Fibroblast of lung (primary cell): ENCODE measurements at regions not wholly inside any gene's neighbourhood (a gene's known extent, or its start where the extent isn't known, plus 50 kb on each side); places are given as distances from the start of the nearest gene placed in this dataset.

Experiments used
- DNase-seq, 2 donors: peaks; one replicate each; pipeline versions ENCODE4 v3.0.0 to v3.0.0-alpha.2; 2010; ENCODE audit warnings: low read depth in 2 of 2
- H2AFZ ChIP-seq: 2 replicates; pipeline ENCODE4 v1.5.1; 2012; ENCODE audit warnings: low read length, control low read depth, inconsistent platforms
- H3K27ac ChIP-seq: 2 replicates; pipeline ENCODE4 v1.5.1; 2011; ENCODE audit warnings: low read length, control low read depth; ENCODE audit not compliant: insufficient read depth
- H3K27me3 ChIP-seq: 2 replicates; pipeline ENCODE4 v1.5.1; 2011; ENCODE audit warnings: mild to moderate bottlenecking, low read length; ENCODE audit not compliant: control insufficient read depth, insufficient read depth
- H3K36me3 ChIP-seq: 2 replicates; pipeline ENCODE4 v1.5.1; 2011; ENCODE audit warnings: low read length; ENCODE audit not compliant: control insufficient read depth, insufficient read depth
- H3K4me1 ChIP-seq: 2 replicates; pipeline ENCODE4 v1.5.1; 2011; ENCODE audit warnings: low read length; ENCODE audit not compliant: control insufficient read depth, insufficient read depth; ENCODE audit errors: extremely low read depth
- H3K4me2 ChIP-seq: 2 replicates; pipeline ENCODE4 v1.5.1; 2011; ENCODE audit warnings: low read length, control low read depth; ENCODE audit not compliant: insufficient read depth; ENCODE audit errors: extremely low read depth
- H3K4me3 ChIP-seq, 4 experiments: fragments of 200-600 bp in 1 of 4; sonication (generic) in 1 of 4; replicated peaks in 1 of 4; 2 replicates each; pipeline ENCODE4 v1.5.1; 2011 to 2016; ENCODE audit warnings: low read length in 4 of 4, low read depth in 3 of 4, mild to moderate bottlenecking in 3 of 4, control low read depth in 2 of 4, inconsistent platforms in 1 of 4, mixed read lengths in 1 of 4; ENCODE audit not compliant: insufficient read depth in 1 of 4; ENCODE audit errors: control extremely low read depth in 1 of 4
- H3K79me2 ChIP-seq: 2 replicates; pipeline ENCODE4 v1.5.1; 2012; ENCODE audit warnings: mild to moderate bottlenecking, low read length, inconsistent platforms; ENCODE audit not compliant: control insufficient read depth, insufficient read depth
- H3K9ac ChIP-seq: 2 replicates; pipeline ENCODE4 v1.5.1; 2011; ENCODE audit warnings: mild to moderate bottlenecking, low read length, control low read depth; ENCODE audit not compliant: insufficient read depth
- H3K9me3 ChIP-seq: 2 replicates; pipeline ENCODE4 v1.5.1; 2012; ENCODE audit warnings: low read depth, low read length; ENCODE audit not compliant: control insufficient read depth, insufficient read depth
- H4K20me1 ChIP-seq: 2 replicates; pipeline ENCODE4 v1.5.1; 2011; ENCODE audit warnings: low read length; ENCODE audit not compliant: control insufficient read depth, insufficient read depth; ENCODE audit errors: extremely low read depth
- EZH2 ChIP-seq: IDR thresholded peaks from 2 replicates; pipeline ENCODE4 v1.5.1; 2012; ENCODE audit warnings: low read length, control low read depth, mild to moderate bottlenecking; ENCODE audit errors: missing control alignments
- TF ChIP-seq, protein P1 (sequence below), 2 donors: IDR thresholded peaks in 1 of 2; conservative IDR thresholded peaks in 1 of 2; 1 replicate in 1 of 2; 2 replicates in 1 of 2; pipeline ENCODE4 v1.5.1; 2011 to 2012; ENCODE audit warnings: low read length in 2 of 2, control low read depth in 1 of 2, inconsistent platforms in 1 of 2, low read depth in 1 of 2, mild to moderate bottlenecking in 1 of 2

DNA sequence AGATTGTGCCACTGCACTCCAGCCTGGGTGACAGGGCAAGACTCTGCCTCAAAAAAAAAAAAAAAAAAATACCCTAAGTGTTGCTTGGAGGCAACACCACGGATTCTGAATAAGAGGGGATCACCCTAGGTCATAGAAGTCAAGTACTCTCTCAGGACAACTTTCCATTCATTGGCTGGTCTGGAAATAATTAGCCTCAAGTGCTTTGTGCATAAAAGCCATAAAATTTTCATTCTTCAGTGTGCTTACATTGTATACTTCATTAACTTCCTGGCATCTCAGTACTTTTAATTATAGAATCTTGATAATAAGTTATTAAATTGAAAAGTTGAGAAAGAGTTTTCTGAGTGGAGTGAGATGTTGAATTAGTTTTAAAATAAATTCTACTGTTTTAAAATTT lies 876.1 kb upstream of the FAM98A start:
- Histone ChIP-seq H3K36me3 (no peaks in the 10 kb centered on the region), H3K4me1 (no peaks in the 10 kb centered on the region), H2AFZ (no peak overlapping the region), H3K79me2 (no peaks in the 10 kb centered on the region), H3K27ac (no peak overlapping the region), H3K9ac (no peak overlapping the region), H3K27me3 (no peaks in the 10 kb centered on the region), H3K4me3 (no peak overlapping the region), H3K4me2 (no peak overlapping the region), H3K9me3 (no peaks in the 10 kb centered on the region), H4K20me1 (no peaks in the 10 kb centered on the region)
- no peak for TF ChIP-seq EZH2
- TF ChIP-seq, protein P1, sequence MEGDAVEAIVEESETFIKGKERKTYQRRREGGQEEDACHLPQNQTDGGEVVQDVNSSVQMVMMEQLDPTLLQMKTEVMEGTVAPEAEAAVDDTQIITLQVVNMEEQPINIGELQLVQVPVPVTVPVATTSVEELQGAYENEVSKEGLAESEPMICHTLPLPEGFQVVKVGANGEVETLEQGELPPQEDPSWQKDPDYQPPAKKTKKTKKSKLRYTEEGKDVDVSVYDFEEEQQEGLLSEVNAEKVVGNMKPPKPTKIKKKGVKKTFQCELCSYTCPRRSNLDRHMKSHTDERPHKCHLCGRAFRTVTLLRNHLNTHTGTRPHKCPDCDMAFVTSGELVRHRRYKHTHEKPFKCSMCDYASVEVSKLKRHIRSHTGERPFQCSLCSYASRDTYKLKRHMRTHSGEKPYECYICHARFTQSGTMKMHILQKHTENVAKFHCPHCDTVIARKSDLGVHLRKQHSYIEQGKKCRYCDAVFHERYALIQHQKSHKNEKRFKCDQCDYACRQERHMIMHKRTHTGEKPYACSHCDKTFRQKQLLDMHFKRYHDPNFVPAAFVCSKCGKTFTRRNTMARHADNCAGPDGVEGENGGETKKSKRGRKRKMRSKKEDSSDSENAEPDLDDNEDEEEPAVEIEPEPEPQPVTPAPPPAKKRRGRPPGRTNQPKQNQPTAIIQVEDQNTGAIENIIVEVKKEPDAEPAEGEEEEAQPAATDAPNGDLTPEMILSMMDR (conservative IDR thresholded peaks at IDR 0.05 in 1 of 2, IDR thresholded peaks at IDR 0.05 in 1 of 2; ENCODE audit: low read depth in 1 of 2, low read length in 2 of 2), result no peak
- no peak for DNase-seq

DNA sequence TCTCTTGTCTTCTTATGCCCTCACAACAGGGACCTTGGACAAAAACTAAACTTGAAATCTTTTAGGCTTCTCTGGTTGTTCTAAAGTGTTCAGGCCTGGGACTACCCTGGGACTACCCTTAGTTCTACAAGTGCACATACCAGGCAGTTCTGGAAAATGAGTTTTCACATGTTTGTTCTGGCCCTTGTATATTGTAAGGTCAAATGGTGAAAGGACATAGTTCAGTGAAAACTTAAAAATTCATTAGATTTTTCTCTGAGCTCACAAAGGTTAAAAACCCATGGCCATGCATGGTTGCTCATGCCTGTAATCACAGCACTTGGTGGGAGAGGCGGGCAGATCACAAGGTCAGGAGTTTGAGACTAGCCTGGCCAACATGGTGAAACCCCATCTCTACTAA lies 875.5 kb upstream of the FAM98A start:
- no peak for DNase-seq
- H3K9me3 ChIP-seq, result no peaks in the 10 kb centered on the region
- no peaks in the 10 kb centered on the region for H3K4me1 ChIP-seq
- H3K4me2 ChIP-seq, result no peak overlapping the region
- H3K27me3 ChIP-seq, result no peaks in the 10 kb centered on the region
- no peaks in the 10 kb centered on the region for H3K79me2 ChIP-seq
- H4K20me1 ChIP-seq, result no peaks in the 10 kb centered on the region
- H3K4me3 ChIP-seq, result no peak overlapping the region
- H3K27ac ChIP-seq, result no peak overlapping the region
- H3K36me3 ChIP-seq, result no peaks in the 10 kb centered on the region
- TF ChIP-seq, protein P1 (conservative IDR thresholded peaks at IDR 0.05 in 1 of 2, IDR thresholded peaks at IDR 0.05 in 1 of 2; ENCODE audit: low read depth in 1 of 2, low read length in 2 of 2), result no peak
- TF ChIP-seq EZH2, result no peak
- H2AFZ ChIP-seq, result no peak overlapping the region
- no peak overlapping the region for H3K9ac ChIP-seq

DNA sequence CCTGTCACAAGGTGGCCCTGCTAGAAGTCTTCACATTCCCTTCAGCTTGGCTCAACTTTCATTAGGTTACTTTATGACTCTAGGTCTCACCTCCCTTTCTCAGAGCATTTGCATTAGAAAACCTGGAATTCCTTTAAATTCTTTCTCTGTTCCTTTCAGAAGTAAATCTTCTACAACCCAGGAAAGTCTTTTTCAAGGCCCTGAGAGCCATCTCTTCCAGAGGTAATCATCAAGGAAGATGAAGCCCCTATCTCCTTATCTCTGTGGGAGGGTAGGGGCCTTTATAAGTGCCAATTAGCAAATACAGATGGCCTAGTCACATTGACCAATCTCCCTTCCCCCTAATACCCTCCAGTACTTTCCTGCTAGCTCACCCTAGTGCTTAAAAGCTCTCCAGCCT lies 848.0 kb upstream of the FAM98A start:
- Histone ChIP-seq H4K20me1 (no peaks in the 10 kb centered on the region), H3K36me3 (no peaks in the 10 kb centered on the region), H3K4me1 (no peaks in the 10 kb centered on the region), H3K4me3 (no peak overlapping the region), H3K9me3 (no peaks in the 10 kb centered on the region), H3K9ac (no peak overlapping the region), H3K4me2 (no peak overlapping the region), H3K27ac (no peak overlapping the region), H2AFZ (no peak overlapping the region), H3K79me2 (no peaks in the 10 kb centered on the region), H3K27me3 (no peaks in the 10 kb centered on the region)
- DNase-seq, result no peak
- TF ChIP-seq EZH2, result no peak
- TF ChIP-seq, protein P1 (conservative IDR thresholded peaks at IDR 0.05 in 1 of 2, IDR thresholded peaks at IDR 0.05 in 1 of 2; ENCODE audit: low read depth in 1 of 2, low read length in 2 of 2), result no peak
